ENCODE measurements at regions not wholly inside any gene's neighbourhood (a gene's known extent, or its start where the extent isn't known, plus 50 kb on each side); places are given as distances from the start of the nearest gene placed in this dataset.

GRCh38 chr11:109815500-109816150 is 277.6 kb upstream of the ZC3H12C start:
- no peak for DNase-seq

- DNase-seq, result no peak
Observed at GRCh38 chr11:109818290-109818689, 274.9 kb upstream of the ZC3H12C start.

- DNase-seq, result no peak
Observed at GRCh38 chr11:109819410-109819809, 273.8 kb upstream of the ZC3H12C start.

GRCh38 chr11:109821511-109821910 is 271.7 kb upstream of the ZC3H12C start:
- no peak for DNase-seq

- no peak for DNase-seq
Observed at GRCh38 chr11:109822436-109823102, 270.6 kb upstream of the ZC3H12C start.

- DNase-seq, result no peak
Observed at GRCh38 chr11:109828387-109828786, 264.8 kb upstream of the ZC3H12C start.

- no peak for DNase-seq
Observed at GRCh38 chr11:109838026-109838425, 255.2 kb upstream of the ZC3H12C start.

- no peak for DNase-seq
Observed at GRCh38 chr11:109845437-109845836, 247.8 kb upstream of the ZC3H12C start.

GRCh38 chr11:109847621-109848020 is 245.6 kb upstream of the ZC3H12C start:
- DNase-seq, result no peak

- DNase-seq, result no peak
Observed at GRCh38 chr11:109849051-109849450, 244.1 kb upstream of the ZC3H12C start.

- no peak for DNase-seq
Observed at GRCh38 chr11:109849946-109850345, 243.2 kb upstream of the ZC3H12C start.

- DNase-seq, result no peak
Observed at GRCh38 chr11:109851780-109852390, 241.3 kb upstream of the ZC3H12C start.

GRCh38 chr11:109853156-109853776 is 239.9 kb upstream of the ZC3H12C start:
- DNase-seq, result no peak

GRCh38 chr11:109854731-109855130 is 238.5 kb upstream of the ZC3H12C start:
- DNase-seq, result no peak

- DNase-seq, result no peak
Observed at GRCh38 chr11:109856928-109857327, 236.3 kb upstream of the ZC3H12C start.

- no peak for DNase-seq
Observed at GRCh38 chr11:109857637-109858036, 235.6 kb upstream of the ZC3H12C start.

GRCh38 chr11:109858152-109858551 is 235.0 kb upstream of the ZC3H12C start:
- no peak for DNase-seq

GRCh38 chr11:109859045-109859724 is 234.0 kb upstream of the ZC3H12C start:
- no peak for DNase-seq

- no peak for DNase-seq
Observed at GRCh38 chr11:109862835-109863234, 230.4 kb upstream of the ZC3H12C start.

GRCh38 chr11:109864151-109864661 is 229.0 kb upstream of the ZC3H12C start:
- no peak for DNase-seq

- no peak for DNase-seq
Observed at GRCh38 chr11:109864834-109865547, 228.2 kb upstream of the ZC3H12C start.

GRCh38 chr11:109865548-109866186 is 227.5 kb upstream of the ZC3H12C start:
- DNase-seq, result no peak

Data from CD4-positive, alpha-beta T cell treated with Interleukin-4 for 4 hours (primary cell).